GM19043 (cell line): ENCODE measurements at regions not wholly inside any gene's neighbourhood (a gene's known extent, or its start where the extent isn't known, plus 50 kb on each side); places are given as distances from the start of the nearest gene placed in this dataset.
A peak's percentile ranks its signal among the peaks of the same experiment; 100 is the strongest.

Experiments used
- ATAC-seq: cut with Tn5 transposase; IDR thresholded peaks from one replicate; pipeline ENCODE4 v1.9.1; 2021; ENCODE audit warnings: low read depth; ENCODE audit not compliant: unreplicated experiment

DNA sequence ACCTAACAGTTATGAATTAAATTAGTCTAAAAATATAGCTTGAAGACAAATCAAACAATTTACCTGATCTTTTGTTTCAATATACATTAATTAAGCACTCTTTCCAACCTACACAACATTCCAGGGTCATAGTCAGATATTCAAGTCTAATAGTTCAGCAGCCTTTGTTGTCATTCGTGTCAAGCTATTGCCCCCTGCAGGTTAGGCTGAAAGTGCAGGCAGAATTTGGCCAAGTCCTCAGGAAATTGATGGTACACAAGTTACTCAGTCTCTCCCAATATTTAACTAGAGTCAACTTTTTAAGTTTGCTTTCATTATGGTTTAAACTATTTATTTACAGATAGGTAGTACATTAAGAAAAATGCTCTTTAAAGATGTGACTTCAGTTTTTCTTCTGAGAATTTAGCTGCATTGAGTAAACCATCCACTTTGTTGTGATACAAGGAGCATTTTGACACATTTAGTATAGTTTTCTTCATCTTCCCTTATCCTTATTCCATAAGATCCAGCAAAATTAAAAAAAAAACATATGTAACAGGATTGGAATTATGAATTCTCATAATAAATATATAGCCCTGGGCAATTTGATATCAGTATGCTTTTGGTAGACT is 130.3 kb upstream of the DPYD start:
- peak; percentile 43 for ATAC-seq

DNA sequence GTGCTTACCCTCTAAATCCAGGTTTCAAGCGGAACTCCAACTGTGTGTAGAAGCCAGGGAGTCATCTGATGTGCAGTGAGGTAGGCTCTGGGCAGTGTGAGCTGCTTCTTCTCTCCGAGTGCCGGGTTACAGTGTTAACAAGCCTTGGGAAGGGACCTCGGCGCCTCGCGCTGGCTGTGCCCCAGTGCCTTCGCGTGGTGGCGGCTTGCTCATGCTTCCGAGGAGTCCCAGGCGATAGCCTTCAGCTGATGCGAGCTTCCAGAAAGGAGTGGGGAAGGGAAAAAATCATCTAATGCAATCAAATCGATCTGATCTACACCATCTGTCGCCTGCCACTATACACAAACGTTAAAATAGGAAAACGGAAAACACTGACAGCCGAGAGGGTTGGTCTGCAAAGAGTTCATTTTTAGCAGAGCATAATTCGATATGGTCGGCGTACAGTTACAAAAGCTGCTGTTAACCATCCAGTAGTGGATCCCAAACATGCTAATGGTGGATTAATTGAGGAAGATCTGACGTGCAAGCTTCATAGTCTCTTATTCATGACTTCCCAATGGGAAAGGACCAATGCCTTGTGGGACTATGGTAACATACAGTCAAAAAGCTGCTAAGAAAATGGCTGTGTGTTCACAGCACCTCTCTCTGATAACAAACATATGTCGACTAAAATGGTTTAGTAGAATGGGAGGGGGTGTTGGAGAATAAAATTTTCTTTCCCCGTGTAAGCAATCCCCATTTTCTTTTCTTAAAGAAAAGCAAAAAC is 128.7 kb upstream of the DPYD start:
- ATAC-seq = no peak

DNA sequence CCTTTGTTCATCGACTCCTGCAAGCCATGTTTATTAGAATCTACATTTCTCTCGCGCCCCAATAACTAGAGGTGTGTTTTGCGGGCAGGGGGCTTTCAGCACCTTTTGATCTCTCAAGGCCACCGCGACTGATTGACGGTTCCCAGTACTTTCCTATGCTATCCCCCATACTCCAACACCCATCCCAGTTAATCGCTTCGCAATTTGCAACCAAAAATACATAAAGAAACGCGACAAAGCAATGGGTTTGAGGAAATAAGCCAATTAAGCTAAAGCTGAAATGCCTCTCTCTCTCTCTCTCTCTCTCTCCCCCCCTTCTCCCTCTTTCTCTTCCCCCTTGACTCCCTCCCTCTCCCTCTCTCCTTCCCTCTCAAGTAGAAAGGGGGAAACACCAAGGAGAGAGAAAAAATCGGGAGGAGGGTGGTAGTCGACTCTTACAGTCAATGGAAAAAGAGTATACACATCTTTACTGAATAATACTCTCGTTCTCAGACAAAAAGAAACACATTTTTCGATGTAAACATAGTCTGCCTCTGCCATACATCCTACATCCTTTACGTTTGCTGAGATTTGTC is 128.0 kb upstream of the DPYD start:
- ATAC-seq = no peak

DNA sequence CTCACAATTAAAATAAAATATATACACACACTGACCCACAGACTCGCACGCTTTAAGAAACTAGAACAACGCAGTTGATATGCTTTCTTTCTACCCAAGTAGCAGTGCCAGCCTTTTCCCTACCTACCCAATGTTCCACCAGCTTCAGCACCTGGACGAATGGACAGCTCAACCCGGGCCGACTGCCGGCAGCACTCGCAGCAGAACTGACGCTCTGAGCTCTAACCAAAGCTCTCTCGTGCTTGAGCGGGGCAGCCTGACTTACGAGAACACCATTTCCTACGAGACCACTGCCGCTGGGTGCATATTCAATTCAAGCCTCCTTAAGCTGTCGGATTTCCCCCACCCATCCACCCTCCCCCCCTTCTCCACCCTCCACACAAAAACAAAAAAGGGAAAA is 127.4 kb upstream of the DPYD start:
- peak; percentile 57 for ATAC-seq

DNA sequence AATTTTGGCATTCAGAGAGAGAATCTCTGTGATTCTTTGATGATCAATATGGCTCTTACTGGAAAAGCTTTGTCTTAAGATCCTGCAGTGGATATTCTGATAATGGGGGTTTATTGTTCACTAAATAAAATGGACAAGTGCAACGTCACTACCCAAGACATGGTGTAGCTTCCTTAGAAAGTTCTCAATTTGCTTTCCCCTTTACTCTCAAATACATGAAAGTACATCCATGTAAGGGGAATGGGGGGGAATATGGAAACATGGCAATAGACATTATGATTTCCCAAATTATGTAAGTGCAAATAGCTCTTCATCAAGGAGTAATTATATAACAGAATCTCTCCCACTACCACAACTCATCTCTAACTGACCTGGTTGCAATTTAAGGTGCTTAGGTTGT is 126.3 kb upstream of the DPYD start:
- no peak for ATAC-seq

DNA sequence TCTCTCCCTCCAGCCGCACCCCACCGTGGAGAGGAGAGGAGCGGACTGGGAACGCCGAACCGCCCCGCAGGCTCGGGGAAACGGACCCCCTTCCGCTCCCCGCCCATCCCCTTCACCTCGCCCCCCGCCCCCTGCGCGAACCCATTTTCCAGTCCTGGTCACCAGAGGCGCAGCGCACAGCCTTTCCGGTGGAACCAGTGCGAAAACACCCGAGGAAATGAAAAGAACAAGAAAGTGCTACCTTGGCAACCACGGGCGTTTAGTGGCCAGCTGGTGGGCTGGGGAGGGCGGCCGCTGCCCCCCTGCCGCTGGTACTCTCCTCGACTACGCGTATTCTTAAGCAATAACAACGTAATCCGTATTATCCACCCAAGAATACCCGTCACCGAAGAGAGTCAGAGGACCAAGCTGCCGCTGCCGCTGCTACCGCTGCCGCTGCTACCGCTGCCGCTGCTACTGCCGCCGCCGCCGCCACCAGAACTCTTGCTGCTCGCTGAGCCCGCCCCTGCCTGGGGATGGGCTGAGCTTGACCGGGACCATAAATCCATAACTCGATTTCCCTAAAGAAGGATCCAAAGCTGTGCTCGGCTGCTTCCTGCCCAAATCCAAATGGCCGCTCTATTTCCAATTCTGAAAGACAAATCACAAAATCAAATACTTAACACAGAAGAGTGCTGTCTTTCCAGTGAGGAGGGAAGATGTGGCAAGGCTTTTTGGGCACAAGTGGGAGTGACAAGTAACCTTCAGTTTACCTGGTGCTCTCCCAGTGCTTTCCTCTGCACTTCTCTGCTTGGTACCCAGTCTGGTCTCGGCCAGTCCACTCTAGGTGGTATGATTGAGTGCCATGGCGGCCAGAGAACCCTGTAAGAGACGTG is 125.2 kb upstream of the DPYD start:
- ATAC-seq = no peak

DNA sequence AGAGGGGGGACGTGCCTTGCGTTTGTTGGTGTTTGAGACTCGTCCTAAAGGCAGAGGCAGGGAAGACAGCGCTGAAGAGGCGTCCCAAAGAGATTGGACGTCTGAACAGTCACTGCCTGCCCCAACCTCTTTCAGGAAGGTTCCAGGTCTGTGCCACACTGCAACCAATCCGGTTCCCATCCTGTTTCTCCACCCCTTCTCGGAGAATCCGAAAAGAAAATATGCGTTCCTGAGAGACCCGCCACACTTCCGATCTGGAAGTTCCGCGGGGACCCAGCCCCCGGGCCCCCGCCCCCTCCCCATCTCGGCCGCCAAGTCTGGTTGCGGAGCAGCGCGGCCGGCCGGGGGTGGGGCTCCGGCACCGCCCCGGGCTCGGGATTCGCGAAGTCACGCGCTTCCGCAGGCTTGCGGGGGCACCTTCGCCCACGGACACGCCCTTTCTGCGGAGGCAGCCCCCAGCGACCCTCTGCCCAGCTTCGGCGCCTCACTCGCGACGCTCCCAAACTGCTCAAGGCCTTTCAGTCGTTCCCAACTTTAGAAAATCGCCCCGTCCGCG is 124.5 kb upstream of the DPYD start:
- ATAC-seq = no peak

DNA sequence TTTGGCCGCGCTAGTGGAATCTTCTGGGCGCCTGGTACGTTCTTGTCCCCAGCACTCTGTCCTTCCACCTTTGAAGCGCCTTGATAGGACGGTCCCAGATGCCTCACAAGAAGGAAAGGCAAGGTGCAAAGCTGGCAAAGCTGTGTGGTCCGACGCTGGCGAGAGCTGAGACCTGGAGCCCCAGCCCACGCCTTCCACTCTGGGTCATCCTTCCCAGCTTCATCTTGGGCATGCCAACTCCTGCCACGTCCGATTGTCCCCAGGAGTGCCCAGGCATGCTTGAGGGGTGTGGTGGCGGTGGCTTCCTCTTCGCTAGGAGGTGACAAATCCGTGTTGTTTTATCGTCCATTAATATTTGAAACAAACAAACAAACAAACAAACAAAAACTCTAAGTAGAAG is 123.9 kb upstream of the DPYD start:
- no peak for ATAC-seq

DNA sequence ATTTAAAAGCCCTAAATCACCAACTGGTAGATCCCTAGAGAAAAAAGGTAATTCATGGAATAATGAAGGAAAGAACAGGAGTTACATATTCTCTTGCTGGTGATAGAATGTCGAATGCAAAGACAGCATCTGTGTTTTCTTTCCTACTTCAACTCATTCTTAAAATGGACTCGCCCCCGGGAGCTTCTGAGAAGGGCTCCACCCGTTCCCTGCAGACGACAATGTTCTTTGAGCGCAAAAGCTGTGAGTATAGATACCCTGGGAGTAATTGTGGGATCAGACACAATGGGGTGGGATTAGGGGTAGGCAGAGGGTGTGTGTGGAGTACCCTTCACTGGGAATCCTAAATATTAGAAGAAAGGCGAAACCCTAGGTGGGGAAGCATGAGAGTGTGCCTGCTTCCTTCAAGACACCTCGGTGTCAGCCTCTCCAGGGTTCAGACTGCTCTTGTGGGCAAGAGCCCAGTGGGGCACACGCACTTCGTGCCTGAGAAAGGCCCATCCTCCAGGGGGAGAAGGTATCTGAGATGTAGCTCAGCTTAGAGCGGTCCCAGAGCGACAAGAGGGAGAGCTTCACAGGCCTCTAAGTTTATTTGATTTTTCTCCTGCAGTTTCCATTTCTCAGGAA is 123.3 kb upstream of the DPYD start:
- no peak for ATAC-seq

DNA sequence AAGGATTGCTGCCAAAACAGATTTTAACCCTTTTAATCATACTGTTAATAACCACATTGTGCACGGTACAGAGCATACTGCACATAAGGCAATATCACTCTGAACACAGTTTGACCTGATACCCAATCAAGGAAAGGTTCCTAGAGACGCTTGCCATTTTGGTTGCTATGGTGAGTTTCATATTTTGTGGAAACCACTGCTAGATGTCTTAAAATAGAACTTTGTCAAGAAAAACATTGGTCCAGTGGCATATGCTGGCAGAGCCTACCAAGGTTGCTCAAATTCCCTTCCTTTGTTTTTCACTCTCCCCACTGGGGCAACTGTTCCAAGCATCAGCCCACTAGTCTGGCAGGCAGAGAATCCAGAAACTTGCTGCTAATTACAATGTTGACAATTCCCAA is 114.8 kb upstream of the DPYD start:
- no peak for ATAC-seq

DNA sequence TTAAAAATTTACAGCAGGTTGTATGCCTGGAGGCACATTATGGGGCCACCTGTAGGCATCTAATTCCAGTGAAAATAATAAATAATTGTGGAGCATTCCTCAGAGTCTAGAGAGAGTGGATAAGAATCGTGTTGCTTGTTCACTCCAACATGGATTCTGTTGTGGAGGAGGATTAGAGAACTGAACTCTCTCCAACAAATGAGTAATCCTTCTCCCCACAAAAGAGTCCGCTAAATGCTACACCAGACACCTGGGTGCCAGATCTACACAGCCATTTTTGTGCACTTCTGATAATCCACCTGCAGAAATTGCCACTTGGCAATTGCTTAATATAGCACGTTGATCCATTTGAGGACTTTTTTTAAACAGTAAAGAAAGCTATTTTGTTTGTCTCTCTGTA is 113.7 kb upstream of the DPYD start:
- ATAC-seq = no peak

DNA sequence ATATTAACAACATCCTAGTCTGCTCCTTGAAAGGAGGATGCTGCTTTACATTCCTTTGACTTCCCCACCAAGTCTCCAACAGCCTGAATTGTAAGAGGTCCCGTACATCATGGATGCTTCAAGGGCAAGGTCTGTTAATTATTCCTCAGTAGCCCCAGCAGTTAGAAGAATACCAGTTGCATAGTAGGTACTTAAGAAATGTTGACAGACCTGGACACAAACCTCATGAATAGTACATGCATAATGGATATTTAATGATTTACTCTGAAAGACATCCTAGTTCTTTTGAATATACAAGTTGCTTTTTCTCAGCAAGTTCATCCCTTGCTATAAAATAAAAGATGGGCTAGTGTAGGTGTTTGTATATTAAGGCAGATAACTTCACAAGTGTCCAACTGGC is 112.1 kb upstream of the DPYD start:
- no peak for ATAC-seq

DNA sequence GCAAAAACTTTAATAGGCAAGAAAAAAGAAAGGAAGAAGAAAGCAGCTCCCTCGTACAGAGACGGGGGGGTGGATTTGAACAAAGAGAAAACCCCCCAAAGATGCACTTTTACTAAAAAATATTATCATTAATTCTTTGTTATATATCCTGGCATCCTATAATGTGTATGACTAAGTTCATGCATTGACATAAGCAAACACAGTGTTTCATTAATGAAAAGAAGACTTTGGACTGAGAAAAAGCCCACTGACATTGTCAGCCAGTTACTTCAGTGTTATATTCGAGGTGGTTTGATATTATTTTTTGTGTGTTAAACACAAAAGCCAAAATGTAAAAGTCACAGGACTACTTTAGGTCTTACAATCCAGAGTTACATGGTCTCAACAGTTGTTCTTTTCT is 110.1 kb upstream of the DPYD start:
- ATAC-seq = no peak

DNA sequence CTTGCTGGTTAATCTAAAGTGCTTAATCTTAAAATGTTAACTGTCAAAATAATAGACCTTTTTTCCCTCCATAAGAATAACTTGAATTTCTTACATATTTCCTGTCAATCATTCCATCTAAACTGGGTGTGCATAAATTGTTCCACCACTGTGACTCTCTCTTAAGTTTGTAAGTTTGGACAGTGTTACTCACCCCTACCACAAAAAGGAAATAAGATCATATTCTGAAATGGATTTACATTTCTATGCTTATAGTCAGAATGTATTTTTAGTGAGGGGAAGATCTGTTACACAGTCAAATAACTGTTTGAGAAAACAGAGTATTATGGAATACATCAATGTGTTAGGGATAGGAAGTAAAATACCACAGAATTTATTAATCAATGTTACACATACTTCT is 109.6 kb upstream of the DPYD start:
- no peak for ATAC-seq

DNA sequence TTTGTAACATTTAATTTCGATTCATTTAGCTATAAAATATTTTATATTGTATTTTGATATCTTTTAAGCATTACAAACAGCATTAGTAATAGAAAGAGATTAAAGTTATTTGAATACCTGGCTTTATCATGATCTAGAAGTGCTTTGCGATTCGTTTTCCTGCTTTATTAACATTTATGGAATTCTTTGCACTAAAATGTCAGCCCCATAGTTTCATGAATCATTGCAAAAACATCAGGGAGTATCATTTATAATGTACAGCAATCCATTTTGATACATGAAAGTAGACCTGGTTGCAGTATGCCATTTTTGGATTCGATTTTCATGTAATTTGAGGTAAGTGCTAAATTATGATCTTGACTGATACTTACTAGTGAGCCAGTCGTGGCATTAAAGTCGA is 108.0 kb upstream of the DPYD start:
- ATAC-seq = no peak

DNA sequence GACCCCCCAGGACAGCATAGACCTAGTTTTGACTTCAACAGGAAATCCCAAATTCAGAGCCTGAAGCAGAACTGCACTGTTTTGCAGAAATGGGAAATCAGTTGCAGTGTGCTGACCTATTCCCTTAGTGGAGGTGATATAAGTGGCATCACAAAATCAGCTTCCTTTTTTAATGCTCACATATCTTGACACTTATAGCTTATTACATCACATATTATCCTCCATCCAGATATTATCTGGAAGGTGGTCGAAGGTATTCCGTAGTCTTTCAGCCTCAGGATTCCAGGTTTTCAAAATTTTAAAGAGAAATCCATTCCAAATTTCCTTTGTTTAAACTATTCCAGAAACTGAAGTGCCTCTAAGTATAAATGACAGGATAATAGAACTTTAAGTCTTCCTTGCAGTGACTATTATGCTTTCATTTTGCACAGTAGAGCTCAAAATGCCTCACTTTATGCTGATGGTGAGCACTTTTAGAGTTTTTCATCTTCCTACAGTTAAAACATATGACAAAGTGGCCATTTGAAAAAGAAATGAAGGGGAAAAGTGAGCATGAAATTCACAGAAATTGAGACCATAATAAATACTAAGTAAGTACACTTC is 106.4 kb upstream of the DPYD start:
- ATAC-seq = no peak

DNA sequence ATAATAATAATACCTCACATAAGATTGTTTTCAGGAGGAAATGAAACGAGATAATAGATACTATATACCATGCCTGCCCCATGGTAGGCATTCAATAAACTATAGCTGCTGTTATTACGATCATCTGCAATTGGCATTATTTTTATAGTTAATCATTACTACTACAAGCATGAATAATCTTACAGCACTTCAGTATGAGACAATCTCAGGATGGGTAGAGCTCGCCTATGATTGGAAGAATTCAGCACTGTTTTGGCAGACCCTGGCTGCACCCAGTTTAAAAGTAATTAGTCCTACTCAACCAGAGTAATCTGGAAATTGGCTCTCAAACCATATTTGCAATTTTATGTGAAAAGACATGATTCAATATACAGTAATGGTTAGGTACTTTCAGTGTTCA is 105.0 kb upstream of the DPYD start:
- ATAC-seq = no peak

DNA sequence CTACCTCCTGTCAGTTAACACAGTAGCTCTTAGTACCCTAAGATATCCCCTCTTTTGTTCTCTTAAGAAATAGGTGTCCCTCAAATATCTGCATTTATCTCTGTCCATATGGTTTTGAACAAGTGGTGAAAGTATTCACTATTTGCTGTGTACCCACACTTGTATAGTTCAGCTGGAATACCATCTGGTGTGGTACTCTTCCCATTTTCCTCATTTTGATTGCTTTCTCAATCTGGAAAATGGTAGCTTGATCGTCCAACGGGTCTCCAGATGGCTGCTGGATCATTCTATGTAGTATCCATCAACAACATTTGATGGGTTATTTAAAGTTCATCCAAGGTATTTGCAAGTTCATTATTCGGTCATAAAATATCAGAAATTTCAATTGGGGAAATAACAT is 100.3 kb upstream of the DPYD start:
- no peak for ATAC-seq

DNA sequence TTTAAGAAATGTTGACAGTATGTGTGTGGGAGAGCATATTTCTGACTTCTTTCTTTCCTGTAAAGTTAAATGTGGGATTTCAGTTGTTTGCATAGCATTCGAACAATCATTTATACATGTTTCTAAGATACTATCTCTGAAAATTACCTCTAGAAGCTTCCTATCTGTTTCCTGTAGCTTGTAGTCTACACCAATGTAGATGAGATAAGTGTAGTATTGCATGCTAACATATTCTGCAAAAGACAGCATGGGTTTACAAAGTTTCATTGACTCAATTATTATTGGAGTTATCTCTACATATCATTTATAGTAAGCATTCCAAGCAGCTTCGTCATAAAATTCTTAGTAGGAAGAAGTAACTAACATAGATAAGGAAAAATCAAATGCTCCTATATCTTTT is 98.9 kb upstream of the DPYD start:
- no peak for ATAC-seq

DNA sequence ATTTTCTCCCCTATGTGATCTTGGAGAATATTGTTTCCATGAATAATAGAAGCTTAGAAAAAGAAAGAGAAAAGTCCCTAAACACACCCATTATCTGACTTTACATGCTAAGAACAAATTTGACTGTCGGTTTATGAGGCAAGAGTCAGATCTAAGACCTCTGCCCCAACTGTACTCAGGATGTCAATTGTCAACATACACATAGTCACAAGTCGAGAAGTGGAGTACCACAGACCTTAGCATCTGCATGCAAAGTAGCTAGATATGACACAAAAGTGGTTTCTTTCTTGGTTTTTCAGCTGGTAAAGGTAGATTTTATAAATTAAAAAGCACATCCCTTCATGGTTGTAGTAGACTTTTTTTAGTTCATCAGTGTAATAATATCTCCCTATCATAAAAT is 97.2 kb upstream of the DPYD start:
- ATAC-seq = no peak
